Loucy (cell line): ENCODE measurements at regions not wholly inside any gene's neighbourhood (a gene's known extent, or its start where the extent isn't known, plus 50 kb on each side); places are given as distances from the start of the nearest gene placed in this dataset.

Experiments used
- H2AFZ ChIP-seq: fragments of 200-600 bp; sonication (generic); 2 replicates; pipeline ENCODE4 v1.6.0; 2016; ENCODE audit warnings: antibody characterized with exemption, mild to moderate bottlenecking, low read length, moderate library complexity
- H3F3A ChIP-seq: fragments of 200-600 bp; 2 replicates; pipeline ENCODE4 v1.6.0; 2016; ENCODE audit warnings: antibody characterized with exemption, low read depth, mild to moderate bottlenecking
- H3K27me3 ChIP-seq: fragments of 200-600 bp; sonication (generic); 2 replicates; pipeline ENCODE4 v1.6.1; 2014; ENCODE audit warnings: low read length, mild to moderate bottlenecking; ENCODE audit not compliant: insufficient read depth, poor library complexity, severe bottlenecking
- H3K36me3 ChIP-seq: fragments of 200-600 bp; sonication (generic); 2 replicates; pipeline ENCODE4 v1.6.1; 2016; ENCODE audit warnings: low read length; ENCODE audit not compliant: insufficient read depth
- H3K4me1 ChIP-seq: fragments of 200-600 bp; sonication (generic); 2 replicates; pipeline ENCODE4 v1.5.1; 2014; ENCODE audit warnings: low read length, mild to moderate bottlenecking; ENCODE audit not compliant: insufficient read depth, poor library complexity, severe bottlenecking
- H3K4me2 ChIP-seq: fragments of 200-600 bp; sonication (generic); 2 replicates; pipeline ENCODE4 v1.6.0; 2014; ENCODE audit warnings: antibody characterized with exemption, low read length, low read depth, mild to moderate bottlenecking; ENCODE audit not compliant: poor library complexity, severe bottlenecking
- H3K4me3 ChIP-seq: fragments of 200-600 bp; sonication (generic); 2 replicates; pipeline ENCODE4 v1.5.1; 2014; ENCODE audit warnings: low read length, mild to moderate bottlenecking, mixed read lengths; ENCODE audit not compliant: poor library complexity, severe bottlenecking
- H3K79me2 ChIP-seq: fragments of 200-600 bp; sonication (generic); 2 replicates; pipeline ENCODE4 v1.6.1; 2014; ENCODE audit warnings: low read length; ENCODE audit not compliant: insufficient read depth
- H3K9ac ChIP-seq: fragments of 200-600 bp; sonication (generic); 2 replicates; pipeline ENCODE4 v1.6.0; 2014; ENCODE audit warnings: mild to moderate bottlenecking, low read depth, low read length, moderate library complexity; ENCODE audit not compliant: poor library complexity, severe bottlenecking
- H3K9me2 ChIP-seq: fragments of 200-600 bp; sonication (generic); replicated peaks from 2 replicates; pipeline ENCODE4 v1.6.1; 2016; ENCODE audit warnings: low read depth, low read length, mixed read lengths
- H3K9me3 ChIP-seq: fragments of 200-600 bp; sonication (generic); 2 replicates; pipeline ENCODE4 v1.6.1; 2014; ENCODE audit warnings: mild to moderate bottlenecking, antibody characterized with exemption, low read length, low read depth; ENCODE audit not compliant: insufficient read depth
- H4K20me1 ChIP-seq: fragments of 200-600 bp; sonication (generic); 2 replicates; pipeline ENCODE4 v1.6.0; 2014; ENCODE audit warnings: antibody characterized with exemption, low read length, mild to moderate bottlenecking; ENCODE audit not compliant: insufficient read depth, poor library complexity, severe bottlenecking
- EZH2phosphoT487 ChIP-seq: fragments of 200-600 bp; IDR thresholded peaks from 2 replicates; pipeline ENCODE4 v1.6.1; 2018; ENCODE audit warnings: antibody characterized with exemption, mild to moderate bottlenecking, moderate library complexity, borderline replicate concordance
- TF ChIP-seq, protein P1 (sequence below): fragments of 200-600 bp; sonication (generic); conservative IDR thresholded peaks from 2 replicates; pipeline ENCODE4 v1.5.1; 2014; ENCODE audit warnings: mild to moderate bottlenecking, antibody characterized with exemption, low read length

DNA sequence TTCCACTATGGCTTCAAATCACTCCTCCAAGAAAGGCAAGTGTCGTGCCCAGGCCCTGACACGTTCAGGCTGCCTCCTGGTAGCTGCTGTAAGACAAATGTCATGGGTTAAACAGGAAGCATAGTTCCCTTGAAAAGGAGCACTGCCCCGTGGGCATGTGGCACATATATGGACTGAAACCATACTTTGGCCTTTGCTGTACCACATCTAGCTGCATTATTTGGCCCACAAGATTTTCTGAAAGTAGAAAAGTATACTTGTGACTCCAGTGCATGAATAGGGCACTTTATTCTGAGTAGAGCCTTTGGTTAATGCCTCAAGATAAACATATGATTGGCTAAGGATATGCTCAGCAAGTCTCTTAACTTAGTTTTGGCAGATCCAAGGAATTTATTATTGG, 218.7 kb upstream of the EGLN3 start:
- no peaks in the 10 kb centered on the region for H3K4me1 ChIP-seq
- no peaks in the 10 kb centered on the region for H3F3A ChIP-seq
- H3K36me3 ChIP-seq: no peaks in the 10 kb centered on the region
- H3K4me2 ChIP-seq: no peak overlapping the region
- H3K9me2 ChIP-seq: no peaks in the 10 kb centered on the region
- TF ChIP-seq EZH2phosphoT487: no peak
- TF ChIP-seq, protein P1, sequence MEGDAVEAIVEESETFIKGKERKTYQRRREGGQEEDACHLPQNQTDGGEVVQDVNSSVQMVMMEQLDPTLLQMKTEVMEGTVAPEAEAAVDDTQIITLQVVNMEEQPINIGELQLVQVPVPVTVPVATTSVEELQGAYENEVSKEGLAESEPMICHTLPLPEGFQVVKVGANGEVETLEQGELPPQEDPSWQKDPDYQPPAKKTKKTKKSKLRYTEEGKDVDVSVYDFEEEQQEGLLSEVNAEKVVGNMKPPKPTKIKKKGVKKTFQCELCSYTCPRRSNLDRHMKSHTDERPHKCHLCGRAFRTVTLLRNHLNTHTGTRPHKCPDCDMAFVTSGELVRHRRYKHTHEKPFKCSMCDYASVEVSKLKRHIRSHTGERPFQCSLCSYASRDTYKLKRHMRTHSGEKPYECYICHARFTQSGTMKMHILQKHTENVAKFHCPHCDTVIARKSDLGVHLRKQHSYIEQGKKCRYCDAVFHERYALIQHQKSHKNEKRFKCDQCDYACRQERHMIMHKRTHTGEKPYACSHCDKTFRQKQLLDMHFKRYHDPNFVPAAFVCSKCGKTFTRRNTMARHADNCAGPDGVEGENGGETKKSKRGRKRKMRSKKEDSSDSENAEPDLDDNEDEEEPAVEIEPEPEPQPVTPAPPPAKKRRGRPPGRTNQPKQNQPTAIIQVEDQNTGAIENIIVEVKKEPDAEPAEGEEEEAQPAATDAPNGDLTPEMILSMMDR: no peak
- no peak overlapping the region for H3K4me3 ChIP-seq
- H3K9me3 ChIP-seq: no peaks in the 10 kb centered on the region
- H4K20me1 ChIP-seq: no peaks in the 10 kb centered on the region
- H2AFZ ChIP-seq: no peak overlapping the region
- H3K27me3 ChIP-seq: no peaks in the 10 kb centered on the region
- no peak overlapping the region for H3K9ac ChIP-seq
- H3K79me2 ChIP-seq: no peaks in the 10 kb centered on the region

DNA sequence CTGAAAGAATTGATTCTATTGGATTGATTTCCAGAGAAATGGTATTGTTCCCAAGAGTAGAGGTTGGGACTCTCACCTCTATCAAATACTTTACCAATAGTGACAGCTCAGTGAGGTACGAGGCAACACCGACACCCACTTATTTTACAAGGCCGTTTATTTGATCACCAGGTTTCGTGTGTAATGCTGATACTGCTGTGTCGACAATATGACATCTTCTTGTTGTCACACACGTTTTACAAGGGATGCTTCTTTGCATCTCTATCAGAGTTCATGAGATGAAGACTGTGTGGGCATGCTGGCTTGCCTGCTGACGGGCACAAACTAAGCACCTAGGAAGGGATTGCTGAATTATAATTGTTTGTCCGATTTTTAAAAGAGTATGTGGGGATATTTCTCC, 217.8 kb upstream of the EGLN3 start:
- no peak overlapping the region for H3K4me2 ChIP-seq
- H3K4me3 ChIP-seq: no peak overlapping the region
- no peaks in the 10 kb centered on the region for H3K4me1 ChIP-seq
- no peaks in the 10 kb centered on the region for H3K79me2 ChIP-seq
- no peaks in the 10 kb centered on the region for H3K36me3 ChIP-seq
- no peaks in the 10 kb centered on the region for H4K20me1 ChIP-seq
- H2AFZ ChIP-seq: no peak overlapping the region
- H3K9ac ChIP-seq: no peak overlapping the region
- H3F3A ChIP-seq: no peaks in the 10 kb centered on the region
- TF ChIP-seq, protein P1: no peak
- TF ChIP-seq EZH2phosphoT487: no peak
- no peaks in the 10 kb centered on the region for H3K9me2 ChIP-seq
- H3K9me3 ChIP-seq: no peaks in the 10 kb centered on the region
- no peaks in the 10 kb centered on the region for H3K27me3 ChIP-seq

DNA sequence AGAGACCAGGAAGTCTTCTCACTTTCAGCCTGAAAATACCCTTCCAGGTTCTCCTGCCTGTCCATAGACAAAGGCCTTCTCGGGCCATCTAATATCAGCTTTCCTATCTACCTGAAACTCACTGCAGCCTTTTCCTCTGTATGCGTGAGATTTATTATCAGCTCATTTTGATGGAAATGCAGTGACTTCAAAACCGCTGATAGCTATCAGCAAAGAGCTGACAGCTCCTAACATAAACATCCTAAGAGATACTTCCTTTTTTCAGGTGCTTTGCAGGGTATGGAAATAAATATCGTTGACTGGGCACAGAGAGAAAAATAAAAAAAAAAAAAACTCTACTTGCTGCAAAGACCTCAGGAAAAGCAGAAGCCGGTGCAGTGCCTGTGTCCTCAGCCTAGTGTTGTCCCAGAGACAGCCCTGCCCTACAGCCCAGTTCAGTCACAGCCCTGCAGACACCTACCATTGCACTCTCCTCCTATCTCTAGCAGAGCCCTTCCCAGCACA, 215.0 kb upstream of the EGLN3 start:
- Histone ChIP-seq H3K79me2 (no peaks in the 10 kb centered on the region), H3K4me1 (no peaks in the 10 kb centered on the region), H3K9me2 (no peaks in the 10 kb centered on the region), H3K27me3 (no peaks in the 10 kb centered on the region), H2AFZ (no peak overlapping the region), H3K4me3 (no peak overlapping the region), H3K9ac (no peak overlapping the region), H3K9me3 (no peaks in the 10 kb centered on the region), H3K4me2 (no peak overlapping the region), H3K36me3 (no peaks in the 10 kb centered on the region), H3F3A (no peaks in the 10 kb centered on the region), H4K20me1 (no peaks in the 10 kb centered on the region)
- TF ChIP-seq, protein P1: no peak
- no peak for TF ChIP-seq EZH2phosphoT487
